GM23338 (cell line): ENCODE measurements at regions not wholly inside any gene's neighbourhood (a gene's known extent, or its start where the extent isn't known, plus 50 kb on each side); places are given as distances from the start of the nearest gene placed in this dataset.

Experiments
- CREB1 ChIP-seq: fragments of 250-450 bp; sonication (Bioruptor Pico); IDR thresholded peaks from 2 replicates; pipeline ENCODE4 v1.5.0; 2020; ENCODE audit warnings: low read depth, mild to moderate bottlenecking, moderate library complexity
- CTCF ChIP-seq, 2 experiments: fragments of 200-600 bp in 1 of 2; sonication (generic) in 1 of 2; conservative IDR thresholded peaks; 2 replicates each; pipeline versions ENCODE4 v1.5.1 to v1.6.1; 2016 to 2017; ENCODE audit warnings: antibody characterized with exemption in 2 of 2, low read depth in 2 of 2, mild to moderate bottlenecking in 2 of 2, moderate library complexity in 1 of 2
- REST ChIP-seq: IDR thresholded peaks from one replicate; pipeline ENCODE4 v1.6.1; 2018; ENCODE audit warnings: antibody characterized with exemption; ENCODE audit not compliant: unreplicated experiment
- STAT1 ChIP-seq: IDR thresholded peaks from one replicate; pipeline ENCODE4 v1.6.1; 2016; ENCODE audit warnings: antibody characterized with exemption; ENCODE audit not compliant: unreplicated experiment
- ZNF114 ChIP-seq: fragments of 250-450 bp; sonication (Bioruptor Pico); IDR thresholded peaks from 2 replicates; pipeline ENCODE4 v1.5.0; 2020; ENCODE audit warnings: mild to moderate bottlenecking, moderate library complexity

GRCh38 chr2:9124231-9124741, 82.3 kb upstream of the ASAP2 start:
- no peak for TF ChIP-seq CTCF (conservative IDR thresholded peaks at IDR 0.05; ENCODE audit: low read depth in 2 of 2)
- TF ChIP-seq REST = no peak
- TF ChIP-seq CREB1 (CRISPR knock-in tag) = no peak
- TF ChIP-seq ZNF114 (CRISPR knock-in tag) = no peak
- no peak for TF ChIP-seq STAT1
